GM12874 (cell line): ENCODE measurements at regions not wholly inside any gene's neighbourhood (a gene's known extent, or its start where the extent isn't known, plus 50 kb on each side); places are given as distances from the start of the nearest gene placed in this dataset.

ENCODE experiments used
- TF ChIP-seq, protein P1 (sequence below): IDR thresholded peaks from 2 replicates; pipeline ENCODE4 v1.5.1; 2011; ENCODE audit warnings: low read depth, mild to moderate bottlenecking, control low read depth, low read length, moderate library complexity; ENCODE audit not compliant: insufficient read depth

DNA sequence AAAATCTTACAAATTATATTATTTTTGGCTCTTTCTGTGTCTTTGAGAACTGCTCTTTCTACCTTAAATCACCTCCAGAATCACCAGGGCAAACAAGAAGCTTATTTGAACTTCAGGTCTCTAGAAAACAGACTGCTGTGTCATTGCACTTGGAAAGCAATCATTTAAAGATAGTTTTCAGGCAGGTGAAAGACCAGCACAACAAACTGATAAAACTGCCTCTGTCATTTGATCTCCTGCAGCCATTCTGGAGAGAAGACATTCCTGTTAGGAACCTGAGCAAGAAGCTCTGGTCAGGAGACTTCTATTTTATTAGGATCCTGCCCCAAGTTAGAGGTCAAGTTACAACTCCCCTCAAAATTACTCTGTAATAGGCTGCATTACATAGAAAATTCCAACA, 50.7 kb upstream of the AP4E1 start:
- TF ChIP-seq, protein P1, sequence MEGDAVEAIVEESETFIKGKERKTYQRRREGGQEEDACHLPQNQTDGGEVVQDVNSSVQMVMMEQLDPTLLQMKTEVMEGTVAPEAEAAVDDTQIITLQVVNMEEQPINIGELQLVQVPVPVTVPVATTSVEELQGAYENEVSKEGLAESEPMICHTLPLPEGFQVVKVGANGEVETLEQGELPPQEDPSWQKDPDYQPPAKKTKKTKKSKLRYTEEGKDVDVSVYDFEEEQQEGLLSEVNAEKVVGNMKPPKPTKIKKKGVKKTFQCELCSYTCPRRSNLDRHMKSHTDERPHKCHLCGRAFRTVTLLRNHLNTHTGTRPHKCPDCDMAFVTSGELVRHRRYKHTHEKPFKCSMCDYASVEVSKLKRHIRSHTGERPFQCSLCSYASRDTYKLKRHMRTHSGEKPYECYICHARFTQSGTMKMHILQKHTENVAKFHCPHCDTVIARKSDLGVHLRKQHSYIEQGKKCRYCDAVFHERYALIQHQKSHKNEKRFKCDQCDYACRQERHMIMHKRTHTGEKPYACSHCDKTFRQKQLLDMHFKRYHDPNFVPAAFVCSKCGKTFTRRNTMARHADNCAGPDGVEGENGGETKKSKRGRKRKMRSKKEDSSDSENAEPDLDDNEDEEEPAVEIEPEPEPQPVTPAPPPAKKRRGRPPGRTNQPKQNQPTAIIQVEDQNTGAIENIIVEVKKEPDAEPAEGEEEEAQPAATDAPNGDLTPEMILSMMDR: no peak

DNA sequence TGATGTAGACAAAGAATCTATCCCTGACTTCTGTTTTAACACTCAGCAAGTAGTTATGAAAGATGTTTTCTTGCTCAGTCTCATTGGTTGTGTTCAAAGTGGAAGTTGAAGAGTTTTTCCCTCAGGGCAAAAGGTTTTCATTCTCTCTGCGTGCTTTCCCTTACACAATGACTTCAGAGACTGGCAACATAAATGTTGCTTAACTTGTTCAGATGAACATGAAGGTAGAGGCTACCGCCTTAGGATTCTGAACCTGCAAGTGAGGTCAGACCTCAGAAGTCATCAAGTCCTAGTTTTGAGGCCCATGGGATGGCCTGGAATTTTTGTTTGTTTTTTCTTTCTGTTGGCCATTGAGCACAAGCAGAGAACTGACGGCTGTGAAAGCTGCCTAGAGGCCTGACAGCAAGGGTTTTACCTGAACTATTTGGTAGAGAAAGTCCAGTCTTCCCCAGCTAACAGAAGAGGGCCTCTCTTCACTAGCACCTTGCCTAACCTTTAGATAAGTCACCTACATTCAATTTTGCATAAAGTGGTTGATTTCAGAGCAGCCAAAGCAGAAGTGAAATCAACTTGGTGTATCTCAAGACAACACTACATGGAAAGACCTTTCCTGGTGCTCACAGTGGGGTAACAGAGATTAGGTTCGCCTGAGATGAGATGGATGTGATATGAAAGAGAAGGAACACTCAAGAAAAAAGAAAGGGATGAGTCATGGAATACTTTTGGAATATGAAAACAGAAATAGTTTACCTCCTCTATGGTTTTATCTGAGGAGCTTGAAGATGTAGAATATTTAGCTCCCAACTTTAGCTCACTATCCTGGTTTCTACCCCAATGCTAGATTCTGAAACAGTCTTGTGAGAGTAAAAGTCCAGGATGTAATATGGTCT, 53.6 kb upstream of the AP4E1 start:
- TF ChIP-seq, protein P1: no peak

DNA sequence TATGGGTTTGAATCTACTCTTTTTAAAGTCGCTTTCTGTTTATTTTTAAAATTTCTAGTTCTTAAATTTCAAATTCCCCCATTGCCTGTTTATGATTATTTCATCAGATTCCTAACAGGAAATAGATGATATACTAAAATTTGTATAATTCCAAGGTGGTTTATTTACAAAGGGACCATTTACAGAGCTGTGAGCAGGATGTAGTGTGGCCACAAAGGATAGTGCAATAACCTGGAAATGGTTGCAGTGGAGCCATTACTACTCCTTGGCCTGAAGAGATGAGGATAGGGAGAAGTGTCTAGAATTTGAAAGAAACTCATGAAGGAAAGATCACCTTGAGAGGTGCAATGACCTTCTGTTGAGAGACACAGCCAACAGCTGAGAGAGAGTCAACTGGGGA, 58.5 kb upstream of the AP4E1 start:
- TF ChIP-seq, protein P1: no peak

- TF ChIP-seq, protein P1: no peak
These were observed 60.1 kb upstream of the AP4E1 start for GRCh38 chr15:50848349-50848748.

DNA sequence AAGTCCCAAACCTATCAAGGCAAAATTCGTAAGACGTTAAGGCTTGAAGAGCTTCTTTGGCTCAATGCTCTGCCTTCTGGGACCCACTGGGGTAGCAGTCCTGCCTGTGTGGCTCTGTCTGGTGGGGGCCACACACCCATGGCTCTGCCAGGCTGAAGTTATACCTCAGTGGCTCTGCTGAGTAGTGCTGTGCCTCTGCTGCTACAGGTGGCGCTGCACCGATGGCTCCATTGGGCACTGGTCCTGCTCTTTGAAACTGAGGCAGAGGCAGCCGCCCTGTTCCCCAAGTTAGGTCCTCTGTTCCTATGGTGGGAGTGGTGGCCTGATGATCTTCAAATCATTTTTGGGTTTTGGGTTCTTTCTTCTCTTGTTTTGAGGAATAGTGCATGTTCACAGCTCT, 68.0 kb upstream of the AP4E1 start:
- TF ChIP-seq, protein P1: 0 out of 2 replicates have a peak, but pooled peaks have one; percentile 3

- TF ChIP-seq, protein P1: no peak
These were observed 71.2 kb upstream of the AP4E1 start for GRCh38 chr15:50837256-50837770.

DNA sequence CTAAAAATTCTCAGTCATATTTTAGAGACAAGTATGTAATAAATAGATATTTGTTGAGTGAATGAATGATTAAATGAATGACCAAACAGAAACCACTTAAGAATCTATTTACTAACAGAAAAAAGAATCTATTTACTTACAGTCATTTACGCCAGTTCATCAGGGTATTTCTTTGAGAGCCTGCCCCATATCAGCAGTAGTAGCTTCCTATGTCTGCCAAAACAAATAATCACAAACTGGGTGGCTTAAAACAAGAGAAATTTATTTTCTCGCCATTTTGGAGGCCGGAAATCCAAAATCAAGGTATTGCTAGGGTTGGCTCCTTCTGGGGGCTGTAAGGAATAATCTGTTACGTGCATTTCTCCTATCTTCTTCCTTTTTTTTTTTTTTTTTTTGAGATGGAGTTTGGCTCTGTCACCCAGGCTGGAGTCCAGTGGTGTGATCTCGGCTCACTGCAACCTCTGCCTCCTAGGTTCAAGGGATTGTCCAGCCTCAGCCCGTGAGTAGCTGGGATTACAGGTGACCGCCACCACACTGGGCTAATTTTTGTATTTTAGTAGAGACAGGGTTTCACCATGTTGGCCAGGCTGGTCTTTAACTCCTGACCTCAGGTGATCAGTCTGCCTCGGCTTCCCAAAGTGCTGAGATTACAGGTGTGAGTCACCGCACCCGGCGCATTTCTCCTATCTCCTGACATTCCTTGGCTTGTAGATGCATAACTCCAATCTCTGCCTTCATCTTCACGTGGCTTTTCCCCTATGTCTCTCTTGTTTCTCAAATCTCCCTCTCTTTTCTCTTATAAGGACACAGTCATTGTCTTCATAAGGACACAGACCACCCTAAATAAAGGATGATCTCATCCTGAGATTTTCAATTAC, 65.2 kb upstream of the SPPL2A start:
- TF ChIP-seq, protein P1: no peak
